Small intestine (tissue), 7 donors: ENCODE measurements at regions not wholly inside any gene's neighbourhood (a gene's known extent, or its start where the extent isn't known, plus 50 kb on each side); places are given as distances from the start of the nearest gene placed in this dataset.
A peak's percentile ranks its signal among the peaks of the same experiment; 100 is the strongest.

Experiments
- DNase-seq, 2 donors: peaks; one replicate each; pipeline versions ENCODE4 v3.0.0 to v3.0.0-alpha.2; 2013
- FAIRE-seq: peaks from 2 replicates; lab custom pipeline; 2012; peaks lifted over from hg19 to GRCh38; lab: Jason Lieb, UNC
- H3K27ac ChIP-seq, 3 donors: one replicate each; pipeline ENCODE4 v1.5.1; 2013; ENCODE audit warnings: low read length in 2 of 3, mild to moderate bottlenecking in 2 of 3, control low read depth in 1 of 3, inconsistent platforms in 1 of 3, low read depth in 1 of 3, moderate library complexity in 1 of 3
- H3K27me3 ChIP-seq, 3 donors: one replicate each; pipeline ENCODE4 v1.6.1; 2013; ENCODE audit warnings: low read length in 3 of 3, inconsistent platforms in 1 of 3; ENCODE audit not compliant: control insufficient read depth in 3 of 3, insufficient read depth in 3 of 3
- H3K36me3 ChIP-seq, 3 donors: one replicate each; pipeline ENCODE4 v1.6.1; 2013; ENCODE audit warnings: low read length in 3 of 3, inconsistent platforms in 1 of 3, low read depth in 1 of 3, mild to moderate bottlenecking in 1 of 3, moderate library complexity in 1 of 3; ENCODE audit not compliant: control insufficient read depth in 3 of 3, insufficient read depth in 2 of 3
- H3K4me1 ChIP-seq, 3 donors: one replicate each; pipeline ENCODE4 v1.6.1; 2013; ENCODE audit warnings: low read length in 2 of 3, inconsistent platforms in 1 of 3, low read depth in 1 of 3, mild to moderate bottlenecking in 1 of 3, moderate library complexity in 1 of 3; ENCODE audit not compliant: control insufficient read depth in 3 of 3, insufficient read depth in 2 of 3
- H3K4me3 ChIP-seq, 3 donors: one replicate each; pipeline ENCODE4 v1.5.1; 2013; ENCODE audit warnings: low read length in 3 of 3, control low read depth in 1 of 3, inconsistent platforms in 1 of 3, low read depth in 1 of 3, mild to moderate bottlenecking in 1 of 3, moderate library complexity in 1 of 3
- H3K9me3 ChIP-seq, 2 donors: one replicate each; pipeline ENCODE4 v1.6.1; 2013; ENCODE audit warnings: low read depth in 1 of 2, low read length in 1 of 2; ENCODE audit not compliant: control insufficient read depth in 2 of 2, insufficient read depth in 1 of 2
- WGBS, 3 donors: extraction: QIAGEN DNeasy Blood & Tissue Kit; methylation state at CpG; one replicate each; pipeline ENCODE4 v1.1.7; 2013; 5-methylcytosine and 5-hydroxymethylcytosine counted together
- donor health status: healthy with polysubstance abuse.
- donor health status: control.
- donor health status: control.
- donor health status: Bipolar disorder and iron deficiency.
- donor health status: healthy.

GRCh38 chrX:39307488-39307887 lies 506.2 kb downstream of the MID1IP1 start:
- FAIRE-seq (no peak), DNase-seq (no peak)
- H3K36me3 ChIP-seq: no peaks in the 10 kb centered on the region
- no peaks in the 10 kb centered on the region for H3K27me3 ChIP-seq
- peaks cover 2 to 10% of the 10 kb centered on the region in 2 donors for H3K9me3 ChIP-seq
- H3K4me3 ChIP-seq: no peak overlapping the region
- WGBS, 3 donors: 94 to 98% (median 96%) methylated on average over 2 of the region's 2 CpGs
- H3K4me1 ChIP-seq: peaks cover 0 to 18% (median 6%) of the 10 kb centered on the region in 3 donors
- no peak overlapping the region for H3K27ac ChIP-seq

GRCh38 chrX:39308126-39308525 lies 506.9 kb downstream of the MID1IP1 start:
- Histone ChIP-seq H3K4me3 (no peak overlapping the region), H3K4me1 (peaks cover 0 to 18% (median 6%) of the 10 kb centered on the region in 3 donors)
- WGBS, 3 donors: 29 to 47% (median 42%) methylated on average over 1 of the region's 1 CpG

GRCh38 chrX:39309018-39309635 lies 507.9 kb downstream of the MID1IP1 start:
- Histone ChIP-seq H3K4me1 (peaks cover 0 to 18% (median 6%) of the 10 kb centered on the region in 3 donors), H3K4me3 (no peak overlapping the region), H3K27me3 (no peaks in the 10 kb centered on the region), H3K9me3 (no peaks in the 10 kb centered on the region), H3K36me3 (no peaks in the 10 kb centered on the region), H3K27ac (peak overlapping the region in 2 of 3 donors; percentile 22 to 68)
- FAIRE-seq (no peak), DNase-seq (peak in 1 of 2 donors; percentile 23)
- 44 to 46% (median 44%) methylated on average over 6 of the region's 6 CpGs for WGBS, 3 donors

More at GRCh38 chrX:39308126-39308525, 506.9 kb downstream of the MID1IP1 start:
- FAIRE-seq: no peak
- Histone ChIP-seq H3K36me3 (no peaks in the 10 kb centered on the region), H3K9me3 (peaks cover under 1 to 4% of the 10 kb centered on the region in 2 donors), H3K27ac (no peak overlapping the region), H3K27me3 (no peaks in the 10 kb centered on the region)
- no peak for DNase-seq

GRCh38 chrX:39309721-39310152 lies 508.5 kb downstream of the MID1IP1 start:
- Histone ChIP-seq H3K4me1 (peaks cover 0 to 18% (median 6%) of the 10 kb centered on the region in 3 donors), H3K4me3 (no peak overlapping the region), H3K27ac (peak overlapping the region in 2 of 3 donors; percentile 42 to 68), H3K27me3 (no peaks in the 10 kb centered on the region), H3K36me3 (no peaks in the 10 kb centered on the region), H3K9me3 (no peaks in the 10 kb centered on the region)
- FAIRE-seq (no peak), DNase-seq (peak in 1 of 2 donors; percentile 33)
- 6 to 32% (median 18%) methylated on average over 7 of the region's 7 CpGs for WGBS, 3 donors

GRCh38 chrX:39310891-39311290 lies 509.6 kb downstream of the MID1IP1 start:
- FAIRE-seq: no peak
- DNase-seq: no peak
- Histone ChIP-seq H3K27ac (no peak overlapping the region), H3K9me3 (no peaks in the 10 kb centered on the region), H3K4me3 (no peak overlapping the region), H3K27me3 (no peaks in the 10 kb centered on the region), H3K4me1 (peaks cover 0 to 18% (median 6%) of the 10 kb centered on the region in 3 donors), H3K36me3 (no peaks in the 10 kb centered on the region)
- 78 to 89% (median 81%) methylated on average over 4 of the region's 4 CpGs for WGBS, 3 donors

- Histone ChIP-seq H3K36me3 (no peaks in the 10 kb centered on the region), H3K4me1 (peaks cover 0 to 18% (median 6%) of the 10 kb centered on the region in 3 donors), H3K4me3 (no peak overlapping the region), H3K9me3 (no peaks in the 10 kb centered on the region), H3K27me3 (no peaks in the 10 kb centered on the region), H3K27ac (no peak overlapping the region)
- FAIRE-seq (no peak), DNase-seq (no peak)
- WGBS, 3 donors: 27 to 48% (median 47%) methylated on average over 2 of the region's 2 CpGs
These were observed 510.4 kb downstream of the MID1IP1 start for GRCh38 chrX:39311646-39312045.

- FAIRE-seq: no peak
- 29 to 86% (median 29%) methylated on average over 1 of the region's 1 CpG for WGBS, 3 donors
- H3K9me3 ChIP-seq: no peaks in the 10 kb centered on the region
- no peaks in the 10 kb centered on the region for H3K27me3 ChIP-seq
- H3K27ac ChIP-seq: no peak overlapping the region
- H3K4me1 ChIP-seq: peaks cover 0 to 15% (median 6%) of the 10 kb centered on the region in 3 donors
- peak; percentile 27 to 59 for DNase-seq
- no peak overlapping the region for H3K4me3 ChIP-seq
- no peaks in the 10 kb centered on the region for H3K36me3 ChIP-seq
These were observed 511.9 kb downstream of the MID1IP1 start for GRCh38 chrX:39313146-39313545.

- Histone ChIP-seq H3K9me3 (peaks cover 0 to 2% of the 10 kb centered on the region in 2 donors), H3K27me3 (no peaks in the 10 kb centered on the region), H3K27ac (no peak overlapping the region), H3K4me3 (no peak overlapping the region), H3K4me1 (no peaks in the 10 kb centered on the region), H3K36me3 (no peaks in the 10 kb centered on the region)
- 66 to 84% (median 75%) methylated on average over 6 of the region's 6 CpGs for WGBS, 3 donors
- no peak for FAIRE-seq
- DNase-seq: no peak
These were observed 517.5 kb downstream of the MID1IP1 start for GRCh38 chrX:39318506-39319343.
